ENCODE measurements at regions not wholly inside any gene's neighbourhood (a gene's known extent, or its start where the extent isn't known, plus 50 kb on each side); places are given as distances from the start of the nearest gene placed in this dataset.

- TF ChIP-seq CTCF (IDR thresholded peaks at IDR 0.05) (no peak), POLR2A (IDR thresholded peaks at IDR 0.05) (no peak)
Observed at GRCh38 chr1:191831572-191831971, 326.7 kb upstream of the RGS18 start.
